Fibroblast of lung (primary cell): ENCODE measurements at regions not wholly inside any gene's neighbourhood (a gene's known extent, or its start where the extent isn't known, plus 50 kb on each side); places are given as distances from the start of the nearest gene placed in this dataset.

ENCODE experiments used
- CTCF ChIP-seq, 2 donors: IDR thresholded peaks in 1 of 2; conservative IDR thresholded peaks in 1 of 2; 1 replicate in 1 of 2; 2 replicates in 1 of 2; pipeline ENCODE4 v1.5.1; 2011 to 2012; ENCODE audit warnings: low read length in 2 of 2, control low read depth in 1 of 2, inconsistent platforms in 1 of 2, low read depth in 1 of 2, mild to moderate bottlenecking in 1 of 2
- EZH2 ChIP-seq: IDR thresholded peaks from 2 replicates; pipeline ENCODE4 v1.5.1; 2012; ENCODE audit warnings: low read length, control low read depth, mild to moderate bottlenecking; ENCODE audit errors: missing control alignments

GRCh38 chr1:187872550-187872949 is 1043.8 kb downstream of the PLA2G4A start:
- TF ChIP-seq CTCF (conservative IDR thresholded peaks at IDR 0.05 in 1 of 2, IDR thresholded peaks at IDR 0.05 in 1 of 2; ENCODE audit: low read depth in 1 of 2, low read length in 2 of 2) (no peak), EZH2 (no peak)
